COLO829 (cell line): ENCODE measurements at regions not wholly inside any gene's neighbourhood (a gene's known extent, or its start where the extent isn't known, plus 50 kb on each side); places are given as distances from the start of the nearest gene placed in this dataset.

Experiments used
- DNase-seq: peaks from one replicate; pipeline ENCODE4 v3.0.0; 2012; ENCODE audit warnings: low spot score

DNA sequence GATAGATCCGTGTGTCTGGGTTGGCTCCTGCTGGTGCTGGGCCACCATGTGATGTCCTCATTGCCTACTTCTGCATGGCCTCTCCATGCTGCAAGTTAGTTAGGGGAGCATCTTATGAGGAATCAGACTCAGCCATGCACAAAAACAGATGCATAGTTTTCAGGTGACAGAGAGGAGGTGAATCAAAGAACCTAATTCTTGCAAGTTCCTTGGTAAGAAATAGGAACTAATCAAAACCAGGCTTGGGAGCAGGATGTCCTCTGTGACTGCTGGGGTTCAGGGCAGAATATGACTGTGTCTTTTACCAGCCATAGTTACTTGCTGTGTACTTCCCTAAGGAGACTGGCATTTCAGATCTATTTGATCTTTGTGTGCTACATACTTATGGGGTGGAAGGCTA, 61.6 kb downstream of the C9orf152 start:
- no peak for DNase-seq

DNA sequence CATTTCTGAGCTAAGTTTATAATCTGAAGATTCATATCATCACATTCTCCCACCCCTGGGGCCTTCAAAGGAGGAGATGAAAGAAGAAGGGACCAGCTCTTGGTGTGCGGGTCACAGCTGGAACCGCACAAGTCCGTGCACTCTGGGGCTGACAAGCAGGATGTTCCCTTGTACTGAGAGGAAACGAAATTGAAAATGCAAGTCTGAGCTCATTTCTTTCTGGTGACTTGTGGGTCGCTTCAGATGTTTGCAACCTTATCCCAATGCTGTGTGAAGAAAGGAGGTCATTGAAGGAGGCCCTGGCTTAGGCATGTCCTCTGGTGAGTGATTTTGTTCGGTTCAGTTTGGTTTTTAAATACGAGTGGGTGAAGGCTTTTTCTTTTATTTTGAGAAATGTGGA, 59.6 kb downstream of the C9orf152 start:
- DNase-seq = peak; percentile 68

DNA sequence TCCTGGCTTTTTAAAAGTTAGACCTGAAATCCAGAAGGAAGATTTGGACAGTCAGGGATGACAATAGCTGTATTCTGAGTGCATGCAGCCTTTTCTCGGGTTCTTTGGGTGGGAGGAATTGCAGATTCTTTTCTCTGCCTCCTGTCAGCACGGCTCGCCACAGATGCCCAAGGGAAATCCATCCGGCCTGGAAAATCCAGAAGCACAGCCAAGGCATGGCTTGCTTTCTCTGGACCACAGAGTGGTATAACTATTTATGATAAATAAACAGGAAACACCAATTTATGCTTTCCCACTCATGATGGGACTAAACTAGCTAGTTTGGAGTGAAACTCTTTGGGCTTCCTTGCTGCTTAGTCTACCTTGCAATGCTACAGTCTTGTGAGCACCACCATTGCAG, 59.1 kb downstream of the C9orf152 start:
- DNase-seq = no peak
